Tibial nerve (tissue), 4 donors: ENCODE measurements at regions not wholly inside any gene's neighbourhood (a gene's known extent, or its start where the extent isn't known, plus 50 kb on each side); places are given as distances from the start of the nearest gene placed in this dataset.

Experiments
- DNase-seq, 2 donors: peaks; one replicate each; pipeline ENCODE4 v3.0.0-alpha.2; 2019; ENCODE audit warnings: low spot score in 2 of 2
- H3K27ac ChIP-seq, 4 donors: fragments of 200-600 bp; sonication (generic) in 3 of 4; one replicate each; pipeline ENCODE4 v1.5.1; 2017 to 2019; ENCODE audit warnings: mild to moderate bottlenecking in 1 of 4
- H3K27me3 ChIP-seq, 2 donors: fragments of 200-600 bp; sonication (generic) in 1 of 2; one replicate each; pipeline versions ENCODE4 v1.5.1 to v1.6.0; 2017 to 2019
- H3K36me3 ChIP-seq, 3 donors: fragments of 200-600 bp; sonication (generic); one replicate each; pipeline ENCODE4 v1.5.1; 2018 to 2019
- H3K4me1 ChIP-seq, 4 donors: fragments of 200-600 bp; sonication (generic) in 3 of 4; one replicate each; pipeline ENCODE4 v1.5.1; 2017 to 2019
- H3K4me3 ChIP-seq, 4 donors: fragments of 200-600 bp; sonication (generic) in 3 of 4; one replicate each; pipeline ENCODE4 v1.5.1; 2017 to 2019; ENCODE audit warnings: mild to moderate bottlenecking in 1 of 4, moderate library complexity in 1 of 4
- H3K9me3 ChIP-seq, 4 donors: fragments of 200-600 bp; sonication (generic) in 3 of 4; one replicate each; pipeline ENCODE4 v1.5.1; 2017 to 2019
- CTCF ChIP-seq, 5 experiments: fragments of 200-600 bp in 3 of 5; fragments of 450-650 bp in 2 of 5; sonication (generic) in 3 of 5; IDR thresholded peaks; one replicate each; pipeline ENCODE4 v1.5.1; 2016 to 2019; ENCODE audit warnings: antibody characterized with exemption in 5 of 5, mild to moderate bottlenecking in 3 of 5, moderate library complexity in 2 of 5
- EP300 ChIP-seq, 2 donors: sonication (generic); formaldehyde crosslinking; IDR thresholded peaks; one replicate each; pipeline ENCODE4 v1.6.1; 2017; ENCODE audit warnings: antibody characterized with exemption in 2 of 2, mild to moderate bottlenecking in 1 of 2
- POLR2A ChIP-seq, 2 donors: fragments of 450-650 bp; IDR thresholded peaks; one replicate each; pipeline ENCODE4 v1.6.1; 2017; ENCODE audit warnings: antibody characterized with exemption in 2 of 2, mild to moderate bottlenecking in 2 of 2, moderate library complexity in 2 of 2
- WGBS, 2 donors: methylation state at CpG; one replicate each; pipeline ENCODE4 v1.1.5; 2018; 5-methylcytosine and 5-hydroxymethylcytosine counted together

- H3K27me3 ChIP-seq = no peaks in the 10 kb centered on the region
- H3K36me3 ChIP-seq = no peaks in the 10 kb centered on the region
- no peak for TF ChIP-seq CTCF (IDR thresholded peaks at IDR 0.05)
- no peak for TF ChIP-seq POLR2A (IDR thresholded peaks at IDR 0.05)
- no peak for TF ChIP-seq EP300 (IDR thresholded peaks at IDR 0.05)
- no peak overlapping the region for H3K27ac ChIP-seq
- no peak overlapping the region for H3K4me3 ChIP-seq
- no peak for DNase-seq
- H3K9me3 ChIP-seq = no peaks in the 10 kb centered on the region
- WGBS, 2 donors = 65 to 74% methylated on average over 3 of the region's 3 CpGs
- peaks cover 0 to 6% (median 0%) of the 10 kb centered on the region in 4 donors for H3K4me1 ChIP-seq
Observed at GRCh38 chr2:149719695-149720094, 132.1 kb upstream of the MMADHC start.

DNA sequence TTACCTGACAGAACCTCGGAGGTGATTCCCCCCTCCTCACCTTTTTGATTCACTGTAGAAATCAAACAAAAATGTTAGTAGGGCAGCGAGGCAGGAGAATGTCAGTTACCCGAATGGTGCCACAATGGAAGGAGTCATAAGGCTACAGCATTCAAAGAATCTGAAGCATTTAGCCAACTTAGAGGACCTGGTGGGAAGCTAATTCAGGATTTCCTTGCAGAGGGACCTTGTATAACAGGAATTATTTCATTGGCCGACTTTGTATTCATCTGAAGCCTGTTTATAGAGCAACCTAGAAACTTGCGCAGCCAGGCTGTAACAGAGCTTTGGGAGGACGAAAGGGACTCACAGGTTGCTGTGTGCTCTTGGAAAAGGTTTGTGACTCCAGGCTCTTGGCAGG is 129.1 kb upstream of the MMADHC start:
- H3K4me1 ChIP-seq = peaks cover 0 to 6% (median 0%) of the 10 kb centered on the region in 4 donors
- H3K27me3 ChIP-seq = no peaks in the 10 kb centered on the region
- H3K4me3 ChIP-seq = no peak overlapping the region
- no peak overlapping the region for H3K27ac ChIP-seq
- H3K9me3 ChIP-seq = no peaks in the 10 kb centered on the region
- no peaks in the 10 kb centered on the region for H3K36me3 ChIP-seq
- 73 to 77% methylated on average over 6 of the region's 6 CpGs for WGBS, 2 donors
- TF ChIP-seq CTCF (IDR thresholded peaks at IDR 0.05) (no peak), EP300 (IDR thresholded peaks at IDR 0.05) (no peak), POLR2A (IDR thresholded peaks at IDR 0.05) (no peak)
- DNase-seq = no peak

GRCh38 chr2:149715894-149716293 is 128.3 kb upstream of the MMADHC start:
- Histone ChIP-seq H3K9me3 (no peaks in the 10 kb centered on the region), H3K4me3 (no peak overlapping the region), H3K36me3 (no peaks in the 10 kb centered on the region), H3K4me1 (peaks cover 0 to 6% (median 0%) of the 10 kb centered on the region in 4 donors), H3K27me3 (no peaks in the 10 kb centered on the region), H3K27ac (no peak overlapping the region)
- no peak for DNase-seq
- no peak for TF ChIP-seq CTCF (IDR thresholded peaks at IDR 0.05)
- no peak for TF ChIP-seq EP300 (IDR thresholded peaks at IDR 0.05)
- no peak for TF ChIP-seq POLR2A (IDR thresholded peaks at IDR 0.05)
- 91% methylated on average over 2 of the region's 2 CpGs for WGBS, 2 donors

- TF ChIP-seq CTCF (IDR thresholded peaks at IDR 0.05) (peak in 3 of 5 experiments; percentile 8 to 17 (median 10)), EP300 (IDR thresholded peaks at IDR 0.05) (no peak), POLR2A (IDR thresholded peaks at IDR 0.05) (no peak)
- DNase-seq = no peak
- 71 to 81% methylated on average over 3 of the region's 3 CpGs for WGBS, 2 donors
- Histone ChIP-seq H3K4me1 (no peaks in the 10 kb centered on the region), H3K4me3 (no peak overlapping the region), H3K27me3 (no peaks in the 10 kb centered on the region), H3K27ac (no peak overlapping the region), H3K36me3 (no peaks in the 10 kb centered on the region), H3K9me3 (no peaks in the 10 kb centered on the region)
Observed at GRCh38 chr2:149715005-149715592, 127.5 kb upstream of the MMADHC start.

GRCh38 chr2:149709496-149710263 is 122.1 kb upstream of the MMADHC start:
- H3K27me3 ChIP-seq = no peaks in the 10 kb centered on the region
- 60 to 64% methylated on average over 8 of the region's 8 CpGs for WGBS, 2 donors
- H3K36me3 ChIP-seq = no peaks in the 10 kb centered on the region
- no peak for DNase-seq
- H3K4me1 ChIP-seq = no peaks in the 10 kb centered on the region
- no peak overlapping the region for H3K27ac ChIP-seq
- no peak overlapping the region for H3K4me3 ChIP-seq
- no peaks in the 10 kb centered on the region for H3K9me3 ChIP-seq
- no peak for TF ChIP-seq POLR2A (IDR thresholded peaks at IDR 0.05)
- TF ChIP-seq CTCF (IDR thresholded peaks at IDR 0.05) = no peak
- no peak for TF ChIP-seq EP300 (IDR thresholded peaks at IDR 0.05)
